Activated T-helper 17 cell treated with anti-CD3 and anti-CD28 coated beads, Interleukin-2, amount 50 U/mL, for 72 hours (primary cell): ENCODE measurements at regions not wholly inside any gene's neighbourhood (a gene's known extent, or its start where the extent isn't known, plus 50 kb on each side); places are given as distances from the start of the nearest gene placed in this dataset.

ENCODE experiments used
- ATAC-seq: fragments of 150-1000 bp; cut with Tn5 transposase; replicated peaks from 2 replicates; pipeline ENCODE4 v1.10.0; 2021; ENCODE audit warnings: mild to moderate bottlenecking, moderate library complexity
- H3K27ac Mint-ChIP-seq: one replicate; pipeline ENCODE4 v1.8.0; 2022; ENCODE audit warnings: mixed read lengths
- H3K27me3 Mint-ChIP-seq: one replicate; pipeline ENCODE4 v1.8.0; 2022; ENCODE audit warnings: mixed read lengths
- H3K36me3 Mint-ChIP-seq: one replicate; pipeline ENCODE4 v1.8.0; 2022; ENCODE audit warnings: low read depth, mild to moderate bottlenecking, mixed read lengths
- H3K4me1 Mint-ChIP-seq: one replicate; pipeline ENCODE4 v1.8.0; 2022; ENCODE audit warnings: mixed read lengths
- H3K4me3 Mint-ChIP-seq: one replicate; pipeline ENCODE4 v1.8.0; 2022; ENCODE audit warnings: mild to moderate bottlenecking, mixed read lengths
- H3K9me3 Mint-ChIP-seq: one replicate; pipeline ENCODE4 v1.8.0; 2022; ENCODE audit warnings: mixed read lengths

DNA sequence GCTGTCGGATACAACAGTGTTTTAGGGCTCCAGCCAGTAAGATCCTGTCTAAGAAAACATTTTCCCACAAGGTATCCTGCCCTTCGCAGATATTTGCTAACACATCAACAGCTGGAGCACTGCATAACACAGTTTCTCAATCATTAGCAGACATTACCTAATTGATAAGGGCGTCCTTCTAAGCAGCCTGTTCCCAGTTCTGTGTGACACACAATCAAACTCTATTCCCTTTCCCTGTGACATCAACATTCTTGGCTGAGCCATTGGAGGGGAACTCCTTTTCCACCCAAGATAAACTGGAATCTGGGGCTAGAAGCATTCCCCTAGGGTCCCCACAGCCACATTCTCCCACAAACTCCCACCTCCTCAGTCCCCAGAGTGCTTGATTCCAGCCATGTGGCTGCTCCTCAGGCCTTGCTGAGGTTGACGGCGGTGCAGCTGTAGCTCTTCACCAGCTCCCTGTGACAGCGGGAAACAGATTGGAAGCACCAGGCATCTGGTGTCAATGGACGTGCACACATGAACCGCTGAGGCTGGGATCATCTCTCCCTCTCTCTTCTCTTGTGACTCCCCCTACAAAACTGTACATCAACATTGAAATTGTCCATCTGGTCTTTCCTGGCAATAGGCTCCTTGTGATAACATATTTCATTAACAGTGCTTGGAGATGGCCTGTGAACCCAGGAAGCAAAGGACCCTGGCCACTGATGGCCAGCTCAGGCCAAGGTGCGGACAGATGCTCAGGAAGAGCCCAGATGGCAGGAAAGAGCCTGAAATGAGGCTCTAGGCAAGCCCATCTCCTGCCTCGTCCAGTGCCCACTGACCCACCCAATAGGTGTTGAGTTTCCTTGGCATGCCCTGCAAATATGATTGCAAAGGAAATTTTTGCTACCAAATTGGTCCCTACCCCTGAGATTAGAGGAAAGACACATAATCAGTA is 131.1 kb upstream of the TBX20 start:
- Mint-ChIP-seq H3K4me1 (no peaks in the 10 kb centered on the region), H3K4me3 (no peak overlapping the region), H3K27ac (no peak overlapping the region), H3K9me3 (no peaks in the 10 kb centered on the region), H3K27me3 (peaks cover 7% of the 10 kb centered on the region), H3K36me3 (no peaks in the 10 kb centered on the region)
- no peak for ATAC-seq

GRCh38 chr7:35380739-35381224 is 126.9 kb upstream of the TBX20 start:
- H3K27me3 Mint-ChIP-seq, result peaks cover 15% of the 10 kb centered on the region
- ATAC-seq, result no peak
- no peak overlapping the region for H3K4me3 Mint-ChIP-seq

GRCh38 chr7:35379481-35379880 is 125.6 kb upstream of the TBX20 start:
- Mint-ChIP-seq H3K4me1 (no peaks in the 10 kb centered on the region), H3K27me3 (peaks cover 15% of the 10 kb centered on the region), H3K27ac (no peak overlapping the region), H3K9me3 (no peaks in the 10 kb centered on the region), H3K4me3 (no peak overlapping the region), H3K36me3 (no peaks in the 10 kb centered on the region)
- no peak for ATAC-seq

More at GRCh38 chr7:35380739-35381224, 126.9 kb upstream of the TBX20 start:
- Mint-ChIP-seq H3K9me3 (no peaks in the 10 kb centered on the region), H3K27ac (no peak overlapping the region), H3K4me1 (no peaks in the 10 kb centered on the region), H3K36me3 (no peaks in the 10 kb centered on the region)

GRCh38 chr7:35375516-35375915 is 121.6 kb upstream of the TBX20 start:
- Mint-ChIP-seq H3K4me1 (no peaks in the 10 kb centered on the region), H3K27me3 (peaks cover 10% of the 10 kb centered on the region), H3K9me3 (no peaks in the 10 kb centered on the region), H3K4me3 (no peak overlapping the region), H3K27ac (no peak overlapping the region), H3K36me3 (no peaks in the 10 kb centered on the region)
- ATAC-seq, result no peak

DNA sequence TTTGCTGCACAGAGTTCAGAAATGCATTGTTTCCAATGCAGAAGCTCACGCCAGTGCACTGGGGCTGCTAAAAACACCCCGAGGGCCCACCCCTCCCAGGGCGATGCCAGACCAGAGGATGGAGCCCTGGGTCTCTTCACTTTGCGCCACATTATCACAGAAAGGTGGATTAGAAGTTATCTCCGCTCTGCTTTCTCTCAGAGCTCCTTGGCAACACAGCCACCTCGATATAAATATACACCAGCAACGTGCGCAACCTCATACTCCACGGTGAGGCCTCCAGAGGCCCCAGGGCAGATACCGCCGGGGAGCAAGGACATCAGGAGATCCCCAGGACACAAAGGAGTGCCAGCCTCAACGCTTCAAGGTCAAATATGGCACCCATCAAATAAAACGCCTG is 121.0 kb upstream of the TBX20 start:
- Mint-ChIP-seq H3K27ac (no peak overlapping the region), H3K4me3 (no peak overlapping the region), H3K9me3 (no peaks in the 10 kb centered on the region), H3K4me1 (no peaks in the 10 kb centered on the region), H3K36me3 (no peaks in the 10 kb centered on the region), H3K27me3 (peaks cover 8% of the 10 kb centered on the region)
- no peak for ATAC-seq

DNA sequence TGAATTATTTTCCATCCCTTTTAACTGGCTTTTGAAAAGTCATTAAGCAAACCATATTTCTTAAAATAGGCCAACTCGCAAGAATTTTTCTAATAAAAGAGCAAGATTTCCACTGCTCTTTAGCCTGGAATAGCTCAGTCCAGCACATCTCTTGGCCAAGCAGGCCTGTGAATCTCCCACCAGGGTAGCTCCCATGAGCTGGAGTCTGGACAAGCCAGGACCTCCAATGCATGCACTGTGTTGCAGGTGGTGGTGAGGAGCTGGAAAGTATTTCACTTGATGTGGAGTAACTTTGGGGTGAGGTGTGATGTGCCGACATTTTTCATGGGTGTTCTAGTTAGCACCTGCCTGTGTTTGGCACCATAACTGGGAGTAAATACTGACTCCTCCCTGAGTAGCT is 117.3 kb upstream of the TBX20 start:
- H3K27me3 Mint-ChIP-seq, result no peaks in the 10 kb centered on the region
- no peaks in the 10 kb centered on the region for H3K36me3 Mint-ChIP-seq
- H3K4me1 Mint-ChIP-seq, result no peaks in the 10 kb centered on the region

DNA sequence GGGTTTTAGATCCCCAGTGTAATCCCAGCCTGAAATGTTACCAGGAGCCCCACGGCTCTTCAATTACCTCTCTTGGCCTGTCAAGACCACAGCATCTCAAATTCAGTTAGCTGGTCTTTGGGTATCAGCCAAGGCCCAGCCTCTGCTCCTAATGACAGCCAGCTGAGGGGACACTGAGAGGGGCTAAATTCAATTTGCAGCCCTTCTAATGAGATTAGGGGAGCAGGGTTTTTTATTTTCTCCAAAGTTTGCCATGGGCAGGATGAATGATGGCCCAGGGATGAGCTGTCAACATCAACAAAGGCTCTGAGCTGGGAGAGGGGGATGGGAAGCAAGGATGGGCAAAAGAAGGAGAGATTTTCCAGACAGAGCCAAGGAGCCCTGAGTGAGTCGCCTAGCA is 116.8 kb upstream of the TBX20 start:
- no peak for ATAC-seq
- Mint-ChIP-seq H3K27me3 (no peaks in the 10 kb centered on the region), H3K36me3 (no peaks in the 10 kb centered on the region), H3K27ac (no peak overlapping the region), H3K4me1 (no peaks in the 10 kb centered on the region), H3K9me3 (no peaks in the 10 kb centered on the region), H3K4me3 (no peak overlapping the region)

More for the DNA sequence above, 117.3 kb upstream of the TBX20 start:
- Mint-ChIP-seq H3K27ac (no peak overlapping the region), H3K9me3 (no peaks in the 10 kb centered on the region), H3K4me3 (no peak overlapping the region)
- ATAC-seq, result no peak

- Mint-ChIP-seq H3K4me3 (no peak overlapping the region), H3K36me3 (no peaks in the 10 kb centered on the region), H3K4me1 (no peaks in the 10 kb centered on the region), H3K27me3 (peaks cover 9% of the 10 kb centered on the region), H3K27ac (no peak overlapping the region), H3K9me3 (no peaks in the 10 kb centered on the region)
- no peak for ATAC-seq
Observed at GRCh38 chr7:35366167-35367155, 112.6 kb upstream of the TBX20 start.

GRCh38 chr7:35365523-35365922 is 111.6 kb upstream of the TBX20 start:
- Mint-ChIP-seq H3K4me3 (no peak overlapping the region), H3K27ac (no peak overlapping the region), H3K4me1 (no peaks in the 10 kb centered on the region), H3K36me3 (no peaks in the 10 kb centered on the region), H3K27me3 (peaks cover 9% of the 10 kb centered on the region), H3K9me3 (no peaks in the 10 kb centered on the region)
- no peak for ATAC-seq

- H3K4me1 Mint-ChIP-seq, result no peaks in the 10 kb centered on the region
- H3K27ac Mint-ChIP-seq, result no peak overlapping the region
- peaks cover 9% of the 10 kb centered on the region for H3K27me3 Mint-ChIP-seq
- no peak for ATAC-seq
- H3K9me3 Mint-ChIP-seq, result no peaks in the 10 kb centered on the region
- no peak overlapping the region for H3K4me3 Mint-ChIP-seq
- no peaks in the 10 kb centered on the region for H3K36me3 Mint-ChIP-seq
Observed at GRCh38 chr7:35362341-35362740, 108.4 kb upstream of the TBX20 start.

DNA sequence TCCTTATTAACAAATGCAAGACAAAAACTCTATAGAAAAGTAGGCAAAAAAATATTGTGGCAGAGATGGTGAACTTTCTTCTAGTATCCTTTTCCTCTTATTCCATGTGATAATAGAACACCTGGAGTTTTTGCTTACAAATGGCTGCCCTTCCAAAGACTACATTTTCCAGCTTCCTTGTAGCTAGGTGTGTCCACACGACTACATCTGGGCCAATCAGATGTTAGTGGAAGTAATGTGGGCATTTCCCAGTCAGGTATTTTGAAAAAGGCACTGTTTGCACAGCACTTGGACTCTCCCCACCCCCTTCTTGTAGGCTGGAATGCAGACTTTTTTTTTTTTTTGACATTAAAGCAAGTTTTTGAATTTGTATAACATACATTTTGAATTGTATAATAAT is 105.5 kb upstream of the TBX20 start:
- no peak overlapping the region for H3K4me3 Mint-ChIP-seq

DNA sequence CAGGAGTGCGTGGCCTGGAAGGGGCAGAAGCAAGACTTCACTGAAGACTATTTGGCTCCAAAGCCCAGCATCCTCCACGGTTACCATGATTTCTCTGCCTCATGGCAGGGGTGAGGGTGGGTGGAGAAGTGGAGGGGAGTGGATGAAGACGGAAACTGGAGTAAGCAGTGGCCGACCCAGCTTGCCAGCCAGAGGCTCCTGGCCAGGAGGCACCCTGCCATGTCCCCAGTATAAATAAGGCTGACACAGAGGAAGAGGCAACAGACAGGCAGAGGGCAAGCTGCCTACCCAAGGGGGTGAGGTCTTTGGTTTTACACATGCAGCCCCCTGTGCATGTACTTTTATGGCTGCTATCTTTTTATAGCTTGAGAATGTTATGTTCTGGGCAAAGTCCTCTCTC is 102.6 kb upstream of the TBX20 start:
- H3K36me3 Mint-ChIP-seq, result no peaks in the 10 kb centered on the region
- H3K4me1 Mint-ChIP-seq, result no peaks in the 10 kb centered on the region
- no peak overlapping the region for H3K4me3 Mint-ChIP-seq
- ATAC-seq, result no peak
- peaks cover 25% of the 10 kb centered on the region for H3K27me3 Mint-ChIP-seq
- no peak overlapping the region for H3K27ac Mint-ChIP-seq
- H3K9me3 Mint-ChIP-seq, result no peaks in the 10 kb centered on the region

More for the DNA sequence above, 105.5 kb upstream of the TBX20 start:
- Mint-ChIP-seq H3K27ac (no peak overlapping the region), H3K9me3 (no peaks in the 10 kb centered on the region), H3K27me3 (peaks cover 17% of the 10 kb centered on the region), H3K36me3 (no peaks in the 10 kb centered on the region), H3K4me1 (no peaks in the 10 kb centered on the region)
- ATAC-seq, result no peak

GRCh38 chr7:35355911-35356310 is 102.0 kb upstream of the TBX20 start:
- ATAC-seq, result no peak
- Mint-ChIP-seq H3K4me3 (no peak overlapping the region), H3K4me1 (no peaks in the 10 kb centered on the region), H3K9me3 (no peaks in the 10 kb centered on the region), H3K27ac (no peak overlapping the region), H3K27me3 (peaks cover 30% of the 10 kb centered on the region), H3K36me3 (no peaks in the 10 kb centered on the region)

DNA sequence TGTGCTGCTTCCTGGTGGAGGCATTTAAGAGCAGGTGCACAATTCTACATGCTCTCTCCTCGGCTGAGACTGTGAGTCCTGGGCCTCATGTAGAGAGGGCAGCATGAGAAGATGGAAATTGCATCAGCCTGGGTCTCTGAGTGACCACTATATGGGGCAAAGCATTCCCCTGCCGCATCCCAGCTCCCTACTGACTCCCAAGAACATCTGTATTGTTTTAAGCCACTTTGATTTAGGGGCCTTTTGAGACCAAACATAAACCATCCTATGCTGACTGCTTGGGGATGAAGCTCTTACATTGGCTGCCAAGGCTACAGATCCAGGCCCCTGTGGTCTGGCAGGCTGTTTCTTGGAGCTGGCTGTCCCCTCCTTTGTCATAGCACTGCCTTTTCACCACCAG is 101.3 kb upstream of the TBX20 start:
- no peaks in the 10 kb centered on the region for H3K4me1 Mint-ChIP-seq
- H3K27ac Mint-ChIP-seq, result no peak overlapping the region
- peaks cover 32% of the 10 kb centered on the region for H3K27me3 Mint-ChIP-seq
- H3K4me3 Mint-ChIP-seq, result no peak overlapping the region
- no peak for ATAC-seq
- no peaks in the 10 kb centered on the region for H3K36me3 Mint-ChIP-seq
- H3K9me3 Mint-ChIP-seq, result no peaks in the 10 kb centered on the region
